Transverse colon (tissue), 4 donors: ENCODE measurements at regions not wholly inside any gene's neighbourhood (a gene's known extent, or its start where the extent isn't known, plus 50 kb on each side); places are given as distances from the start of the nearest gene placed in this dataset.
"Not testable (repeated sequence)": the region's sequence is repeated elsewhere in the genome, so short reads cannot be mapped to it uniquely, and the experiment has no call there.

Experiments
- DNase-seq: peaks from one replicate; pipeline ENCODE4 v3.0.0-alpha.2; 2019
- H3K27ac ChIP-seq, 4 donors: fragments of 200-600 bp; sonication (generic); 2 replicates each; pipeline ENCODE4 v1.5.1; 2016 to 2018; ENCODE audit warnings: inconsistent platforms in 4 of 4
- H3K27me3 ChIP-seq: fragments of 200-600 bp; sonication (generic); 2 replicates; pipeline ENCODE4 v1.5.1; 2017; ENCODE audit warnings: inconsistent platforms
- H3K36me3 ChIP-seq, 4 donors: fragments of 200-600 bp; sonication (generic); 2 replicates each; pipeline ENCODE4 v1.5.1; 2017 to 2019; ENCODE audit warnings: inconsistent platforms in 4 of 4
- H3K4me1 ChIP-seq, 4 donors: fragments of 200-600 bp; sonication (generic); 2 replicates each; pipeline ENCODE4 v1.5.1; 2017 to 2020; ENCODE audit warnings: inconsistent platforms in 4 of 4
- H3K4me3 ChIP-seq, 4 donors: fragments of 200-600 bp; sonication (generic); 1 replicate in 1 of 4; 2 replicates in 3 of 4; pipeline versions ENCODE4 v1.5.1 to v1.6.1; 2017 to 2019; ENCODE audit warnings: inconsistent platforms in 4 of 4
- H3K9me3 ChIP-seq, 2 donors: fragments of 200-600 bp; sonication (generic); 2 replicates each; pipeline ENCODE4 v1.5.1; 2017 to 2019; ENCODE audit warnings: inconsistent platforms in 2 of 2
- EP300 ChIP-seq: sonication (generic); formaldehyde crosslinking; IDR thresholded peaks from one replicate; pipeline ENCODE4 v1.6.1; 2017; ENCODE audit warnings: antibody characterized with exemption, low read depth
- POLR2A ChIP-seq: fragments of 450-650 bp; IDR thresholded peaks from one replicate; pipeline ENCODE4 v1.6.1; 2016; ENCODE audit warnings: antibody characterized with exemption, mild to moderate bottlenecking, moderate library complexity
- POLR2AphosphoS5 ChIP-seq, 3 donors: sonication (generic); formaldehyde crosslinking; IDR thresholded peaks; one replicate each; pipeline ENCODE4 v1.6.1; 2016; ENCODE audit warnings: antibody characterized with exemption in 3 of 3
- WGBS, 2 donors: methylation state at CpG; one replicate each; pipeline ENCODE4 v1.1.5; 2018; ENCODE audit warnings: low coverage in 1 of 2; 5-methylcytosine and 5-hydroxymethylcytosine counted together
- in situ Hi-C, 4 donors: fragments of 200-750 bp; cut with MboI; loops; one replicate each; pipeline versions ENCODE4 v1.15.0 to v1.15.1; 2017; ENCODE audit warnings: low sequenced_read_pairs in 3 of 4, low pct_ligation_motif_present in 1 of 4, low pct_unique_long_range_greater_than_20kb in 1 of 4
- intact Hi-C: fragments of 100-400 bp; cut with DNase I; formaldehyde crosslinking; loops from one replicate; pipeline ENCODE4 v1.15.1; 2023; ENCODE audit warnings: low total_unique reads
- TF ChIP-seq, protein P1 (sequence below), 5 experiments: fragments of 200-600 bp in 3 of 5; fragments of 450-650 bp in 2 of 5; sonication (generic) in 3 of 5; IDR thresholded peaks; 1 replicate in 2 of 5; 2 replicates in 3 of 5; pipeline ENCODE4 v1.5.1; 2016 to 2017; ENCODE audit warnings: antibody characterized with exemption in 5 of 5, inconsistent platforms in 3 of 5, mild to moderate bottlenecking in 2 of 5, moderate library complexity in 1 of 5

DNA sequence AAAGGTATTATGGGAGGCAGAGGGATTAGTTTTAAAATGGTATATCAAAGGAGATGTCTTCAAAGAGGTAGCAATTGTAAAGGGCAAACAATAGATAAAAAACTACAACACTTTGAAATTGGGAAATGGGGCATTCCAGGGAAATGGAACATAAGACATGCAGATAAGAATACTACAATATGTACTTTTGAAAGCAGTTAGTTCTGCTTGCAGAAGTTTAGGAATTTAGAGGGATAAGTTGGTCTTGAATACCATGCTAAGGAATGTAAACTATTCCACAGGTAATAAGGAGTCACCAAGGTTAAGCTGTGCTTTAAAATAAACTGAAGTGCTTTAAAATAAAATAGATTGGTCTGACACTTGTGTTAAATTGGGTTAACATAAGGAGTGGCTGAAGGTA is 571.7 kb upstream of the ACVR2A start:
- H3K9me3 ChIP-seq, result peaks cover 8 to 13% of the 10 kb centered on the region in 2 donors
- TF ChIP-seq, protein P1, sequence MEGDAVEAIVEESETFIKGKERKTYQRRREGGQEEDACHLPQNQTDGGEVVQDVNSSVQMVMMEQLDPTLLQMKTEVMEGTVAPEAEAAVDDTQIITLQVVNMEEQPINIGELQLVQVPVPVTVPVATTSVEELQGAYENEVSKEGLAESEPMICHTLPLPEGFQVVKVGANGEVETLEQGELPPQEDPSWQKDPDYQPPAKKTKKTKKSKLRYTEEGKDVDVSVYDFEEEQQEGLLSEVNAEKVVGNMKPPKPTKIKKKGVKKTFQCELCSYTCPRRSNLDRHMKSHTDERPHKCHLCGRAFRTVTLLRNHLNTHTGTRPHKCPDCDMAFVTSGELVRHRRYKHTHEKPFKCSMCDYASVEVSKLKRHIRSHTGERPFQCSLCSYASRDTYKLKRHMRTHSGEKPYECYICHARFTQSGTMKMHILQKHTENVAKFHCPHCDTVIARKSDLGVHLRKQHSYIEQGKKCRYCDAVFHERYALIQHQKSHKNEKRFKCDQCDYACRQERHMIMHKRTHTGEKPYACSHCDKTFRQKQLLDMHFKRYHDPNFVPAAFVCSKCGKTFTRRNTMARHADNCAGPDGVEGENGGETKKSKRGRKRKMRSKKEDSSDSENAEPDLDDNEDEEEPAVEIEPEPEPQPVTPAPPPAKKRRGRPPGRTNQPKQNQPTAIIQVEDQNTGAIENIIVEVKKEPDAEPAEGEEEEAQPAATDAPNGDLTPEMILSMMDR (IDR thresholded peaks at IDR 0.05), result no peak
- TF ChIP-seq POLR2A (no peak), EP300 (no peak), POLR2AphosphoS5 (IDR thresholded peaks at IDR 0.05) (no peak)
- in situ Hi-C loops (no loop called here), intact Hi-C loops (no loop called here)
- no peak overlapping the region for H3K27ac ChIP-seq
- H3K4me1 ChIP-seq, result no peaks in the 10 kb centered on the region
- DNase-seq, result no peak
- H3K27me3 ChIP-seq, result no peaks in the 10 kb centered on the region
- H3K36me3 ChIP-seq, result no peaks in the 10 kb centered on the region
- no peak overlapping the region for H3K4me3 ChIP-seq

DNA sequence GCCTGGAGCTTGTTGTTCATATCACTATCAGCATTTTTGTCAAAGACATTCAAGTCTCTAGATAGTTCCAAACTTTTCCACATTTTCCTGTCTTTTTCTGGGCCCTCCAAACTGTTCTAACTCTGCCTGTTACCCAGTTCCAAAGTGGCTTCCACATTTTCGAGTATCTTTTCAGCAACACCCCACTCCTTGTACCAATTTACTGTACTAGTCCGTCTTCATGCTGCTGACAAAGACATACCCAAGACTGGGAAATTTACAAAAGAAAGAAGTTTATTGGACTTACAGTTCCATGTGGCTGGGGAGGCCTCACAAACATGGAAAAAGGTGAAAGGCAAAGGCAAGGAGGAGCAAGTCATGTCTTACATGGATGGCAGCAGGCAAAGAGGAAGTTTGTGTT is 575.2 kb upstream of the ACVR2A start:
- in situ Hi-C loops, H3K36me3 ChIP-seq, DNase-seq, H3K27ac ChIP-seq, H3K4me1 ChIP-seq, H3K4me3 ChIP-seq, H3K27me3 ChIP-seq: not testable (repeated sequence)
- intact Hi-C loops, result loop anchor here (10.0 kb wide), 1 partner anchor 545 kb away; no protein-coding TSS in a partner anchor
- H3K9me3 ChIP-seq, result peaks cover 10 to 13% of the 10 kb centered on the region in 2 donors
- WGBS, 2 donors, result 89 to 100% methylated on average over 1 to 2 of the region's 2 CpGs

GRCh38 chr2:147260241-147260640 is 584.6 kb upstream of the ACVR2A start:
- Histone ChIP-seq H3K4me3 (no peak overlapping the region), H3K27ac (no peak overlapping the region), H3K4me1 (no peaks in the 10 kb centered on the region), H3K27me3 (no peaks in the 10 kb centered on the region), H3K9me3 (no peaks in the 10 kb centered on the region), H3K36me3 (no peaks in the 10 kb centered on the region)
- TF ChIP-seq, protein P1 (IDR thresholded peaks at IDR 0.05), result no peak
- TF ChIP-seq POLR2AphosphoS5 (IDR thresholded peaks at IDR 0.05) (no peak), POLR2A (no peak), EP300 (no peak)
- intact Hi-C loops, result loop anchor here (2.0 to 10.0 kb wide), 2 partner anchors 17 to 555 kb away; no protein-coding TSS in a partner anchor
- in situ Hi-C loops, result no loop called here
- DNase-seq, result no peak

GRCh38 chr2:147255812-147256211 is 589.0 kb upstream of the ACVR2A start:
- H3K27ac ChIP-seq, result no peak overlapping the region
- WGBS, 2 donors, result 48% methylated on average over 1 of the region's 1 CpG; no CpG with 5 or more reads in 1 of the 2 donors
- in situ Hi-C loops, result no loop called here
- no peak overlapping the region for H3K4me3 ChIP-seq
- H3K9me3 ChIP-seq, result no peaks in the 10 kb centered on the region
- no peak for DNase-seq
- no peaks in the 10 kb centered on the region for H3K36me3 ChIP-seq
- TF ChIP-seq POLR2AphosphoS5 (IDR thresholded peaks at IDR 0.05), result no peak
- TF ChIP-seq, protein P1 (IDR thresholded peaks at IDR 0.05), result no peak
- TF ChIP-seq POLR2A, result no peak
- no peak for TF ChIP-seq EP300
- no peaks in the 10 kb centered on the region for H3K4me1 ChIP-seq
- intact Hi-C loops, result no loop called here
- no peaks in the 10 kb centered on the region for H3K27me3 ChIP-seq

- no peak for TF ChIP-seq POLR2A
- no peak for TF ChIP-seq POLR2AphosphoS5 (IDR thresholded peaks at IDR 0.05)
- TF ChIP-seq, protein P1 (IDR thresholded peaks at IDR 0.05), result no peak
- TF ChIP-seq EP300, result no peak
- H3K4me3 ChIP-seq, result no peak overlapping the region
- WGBS, 2 donors, result 82 to 83% methylated on average over 2 of the region's 2 CpGs
Observed at GRCh38 chr2:147250652-147251356, 594.0 kb upstream of the ACVR2A start.

More at GRCh38 chr2:147250652-147251356, 594.0 kb upstream of the ACVR2A start:
- Histone ChIP-seq H3K4me1 (no peaks in the 10 kb centered on the region), H3K36me3 (no peaks in the 10 kb centered on the region), H3K27me3 (no peaks in the 10 kb centered on the region), H3K9me3 (no peaks in the 10 kb centered on the region), H3K27ac (no peak overlapping the region)
- no peak for DNase-seq
- intact Hi-C loops (no loop called here), in situ Hi-C loops (no loop called here)
